ENCODE measurements at regions not wholly inside any gene's neighbourhood (a gene's known extent, or its start where the extent isn't known, plus 50 kb on each side); places are given as distances from the start of the nearest gene placed in this dataset.
"Not testable (repeated sequence)": the region's sequence is repeated elsewhere in the genome, so short reads cannot be mapped to it uniquely, and the experiment has no call there.

DNA sequence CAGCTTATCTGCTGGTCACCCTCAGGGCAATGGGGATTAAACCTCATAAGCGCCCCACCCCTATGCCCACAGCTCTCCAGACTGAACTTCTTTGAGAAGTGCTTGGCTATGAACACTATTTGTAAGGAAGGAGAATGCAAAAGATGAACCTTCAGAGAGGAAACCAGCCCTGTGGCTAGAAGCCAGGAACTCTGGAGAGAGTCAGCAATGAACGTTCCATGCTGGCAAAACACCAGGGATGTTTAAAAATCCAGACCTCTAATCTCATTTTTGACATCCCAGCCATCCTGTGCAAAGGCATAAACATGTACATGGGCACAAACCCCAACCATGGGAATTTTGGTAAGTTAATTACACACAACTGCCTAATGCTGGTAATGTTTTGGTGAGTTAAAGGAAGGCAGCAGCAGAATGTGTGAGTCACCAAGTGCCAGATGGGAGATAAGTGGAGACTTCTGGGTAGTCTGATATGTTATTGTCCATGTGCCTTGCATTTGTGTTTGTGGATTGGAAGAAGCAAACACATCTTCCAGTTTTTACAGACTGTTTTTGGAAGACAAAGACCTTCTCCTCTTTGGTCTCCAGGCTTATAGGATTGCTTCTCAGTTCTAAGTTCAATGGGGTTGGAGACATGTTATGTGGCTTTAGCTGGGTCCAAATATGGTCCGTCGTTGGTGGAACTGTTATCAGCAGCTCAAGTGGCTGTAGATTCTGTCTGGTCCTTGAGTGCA lies 174.1 kb upstream of the ETV3 start:
- H3K9me3 ChIP-seq (ENCODE audit: control insufficient read depth, low read depth, low read length), result no peaks in the 10 kb centered on the region

GRCh38 chr1:157311730-157312081 lies 173.5 kb upstream of the ETV3 start:
- no peaks in the 10 kb centered on the region for H3K36me3 ChIP-seq (ENCODE audit: control insufficient read depth, insufficient read depth, low read length)
- no CpG with 5 or more reads among the region's 5 CpGs for WGBS (ENCODE audit: insufficient coverage, low lambda C conversion rate)
- H3K4me3 ChIP-seq (ENCODE audit: low read length), result no peak overlapping the region
- no peak for DNase-seq
- H3K4me1 ChIP-seq (ENCODE audit: control insufficient read depth, insufficient read depth, low read length), result peaks cover 4% of the 10 kb centered on the region
- H3K27me3 ChIP-seq (ENCODE audit: control insufficient read depth, insufficient read depth, low read length), result no peaks in the 10 kb centered on the region
- H3K9me3 ChIP-seq (ENCODE audit: control insufficient read depth, low read depth, low read length), result no peaks in the 10 kb centered on the region
- no peak overlapping the region for H3K27ac ChIP-seq (ENCODE audit: low read length)

More for the DNA sequence above, 174.1 kb upstream of the ETV3 start:
- H3K36me3 ChIP-seq (ENCODE audit: control insufficient read depth, insufficient read depth, low read length), result no peaks in the 10 kb centered on the region
- WGBS (ENCODE audit: insufficient coverage, low lambda C conversion rate), result 80% methylated on average over 1 of the region's 4 CpGs
- no peaks in the 10 kb centered on the region for H3K27me3 ChIP-seq (ENCODE audit: control insufficient read depth, insufficient read depth, low read length)
- no peak for DNase-seq
- H3K4me1 ChIP-seq (ENCODE audit: control insufficient read depth, insufficient read depth, low read length), result peaks cover 4% of the 10 kb centered on the region
- H3K4me3 ChIP-seq (ENCODE audit: low read length), result no peak overlapping the region
- no peak overlapping the region for H3K27ac ChIP-seq (ENCODE audit: low read length)

- WGBS (ENCODE audit: insufficient coverage, low lambda C conversion rate), result no CpG with 5 or more reads among the region's 6 CpGs
- DNase-seq, result peak; percentile 43 to 54
- H3K27ac ChIP-seq (ENCODE audit: low read length); H3K27me3 ChIP-seq (ENCODE audit: control insufficient read depth, insufficient read depth, low read length); H3K36me3 ChIP-seq (ENCODE audit: control insufficient read depth, insufficient read depth, low read length); H3K4me3 ChIP-seq (ENCODE audit: low read length); H3K9me3 ChIP-seq (ENCODE audit: control insufficient read depth, low read depth, low read length); H3K4me1 ChIP-seq (ENCODE audit: control insufficient read depth, insufficient read depth, low read length): not testable (repeated sequence)
Measured at GRCh38 chr1:157310805-157311729, 172.9 kb upstream of the ETV3 start.

GRCh38 chr1:157310401-157310800 lies 172.2 kb upstream of the ETV3 start:
- DNase-seq, result no peak
- Histone ChIP-seq H3K4me1 (ENCODE audit: control insufficient read depth, insufficient read depth, low read length) (peaks cover 4% of the 10 kb centered on the region), H3K4me3 (ENCODE audit: low read length) (no peak overlapping the region), H3K36me3 (ENCODE audit: control insufficient read depth, insufficient read depth, low read length) (no peaks in the 10 kb centered on the region), H3K27ac (ENCODE audit: low read length) (no peak overlapping the region), H3K27me3 (ENCODE audit: control insufficient read depth, insufficient read depth, low read length) (no peaks in the 10 kb centered on the region), H3K9me3 (ENCODE audit: control insufficient read depth, low read depth, low read length) (no peaks in the 10 kb centered on the region)
- WGBS (ENCODE audit: insufficient coverage, low lambda C conversion rate), result no CpG with 5 or more reads among the region's 5 CpGs

DNA sequence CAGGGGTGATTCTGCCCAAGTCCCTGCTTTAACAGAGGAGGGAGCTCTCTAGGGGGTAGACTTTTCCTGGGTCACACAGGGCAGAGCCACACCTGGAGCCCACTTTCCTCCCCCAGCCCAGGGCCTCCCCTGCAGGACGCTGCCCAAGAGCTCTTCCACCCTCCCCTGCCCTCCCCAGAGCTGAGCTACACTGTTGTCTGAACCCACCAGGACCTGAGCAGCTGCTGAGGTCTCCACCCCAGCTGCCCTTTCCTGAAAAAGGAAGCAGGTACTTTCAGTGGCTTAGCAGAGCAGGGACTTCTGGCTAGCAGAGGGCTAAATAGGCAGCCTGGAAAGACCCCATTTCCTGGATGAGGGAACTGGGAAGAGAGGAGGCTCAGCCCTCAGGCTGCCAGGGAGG lies 169.3 kb upstream of the ETV3 start:
- Histone ChIP-seq H3K4me1 (ENCODE audit: control insufficient read depth, insufficient read depth, low read length) (peaks cover 4% of the 10 kb centered on the region), H3K4me3 (ENCODE audit: low read length) (no peak overlapping the region), H3K27ac (ENCODE audit: low read length) (no peak overlapping the region), H3K36me3 (ENCODE audit: control insufficient read depth, insufficient read depth, low read length) (no peaks in the 10 kb centered on the region), H3K9me3 (ENCODE audit: control insufficient read depth, low read depth, low read length) (no peaks in the 10 kb centered on the region), H3K27me3 (ENCODE audit: control insufficient read depth, insufficient read depth, low read length) (no peaks in the 10 kb centered on the region)
- DNase-seq, result no peak
- WGBS (ENCODE audit: insufficient coverage, low lambda C conversion rate), result no CpG with 5 or more reads among the region's 1 CpG

- H3K27ac ChIP-seq (ENCODE audit: low read length), result no peak overlapping the region
- H3K4me1 ChIP-seq (ENCODE audit: control insufficient read depth, insufficient read depth, low read length), result peaks cover 4% of the 10 kb centered on the region
- DNase-seq, result no peak
- no CpG with 5 or more reads among the region's 3 CpGs for WGBS (ENCODE audit: insufficient coverage, low lambda C conversion rate)
- no peak overlapping the region for H3K4me3 ChIP-seq (ENCODE audit: low read length)
- no peaks in the 10 kb centered on the region for H3K9me3 ChIP-seq (ENCODE audit: control insufficient read depth, low read depth, low read length)
- no peaks in the 10 kb centered on the region for H3K36me3 ChIP-seq (ENCODE audit: control insufficient read depth, insufficient read depth, low read length)
- H3K27me3 ChIP-seq (ENCODE audit: control insufficient read depth, insufficient read depth, low read length), result no peaks in the 10 kb centered on the region
Measured at GRCh38 chr1:157306896-157307295, 168.7 kb upstream of the ETV3 start.

DNA sequence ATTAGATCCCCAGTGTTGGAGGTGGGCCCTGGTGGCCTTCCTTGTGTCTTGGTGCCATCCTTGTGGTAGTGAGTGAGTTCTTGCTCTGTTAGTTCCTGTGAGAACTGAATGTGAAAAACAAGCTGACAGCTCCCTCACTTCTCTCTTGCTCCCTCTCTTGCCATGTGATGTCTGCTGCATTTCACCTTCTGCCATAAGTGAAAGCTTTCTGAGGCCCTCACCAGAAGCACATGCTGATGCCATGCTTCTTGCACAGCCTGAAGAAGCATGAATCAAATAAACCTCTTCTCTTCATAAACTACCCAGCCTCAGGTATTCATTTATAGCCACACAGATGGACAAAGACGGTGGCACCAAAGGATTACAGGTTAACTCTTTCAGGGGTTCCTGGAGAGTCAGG lies 166.1 kb upstream of the ETV3 start:
- H3K4me1 ChIP-seq (ENCODE audit: control insufficient read depth, insufficient read depth, low read length), result no peaks in the 10 kb centered on the region
- H3K9me3 ChIP-seq (ENCODE audit: control insufficient read depth, low read depth, low read length), result no peaks in the 10 kb centered on the region
- no peak overlapping the region for H3K4me3 ChIP-seq (ENCODE audit: low read length)
- no peak overlapping the region for H3K27ac ChIP-seq (ENCODE audit: low read length)
- no peaks in the 10 kb centered on the region for H3K27me3 ChIP-seq (ENCODE audit: control insufficient read depth, insufficient read depth, low read length)
- H3K36me3 ChIP-seq (ENCODE audit: control insufficient read depth, insufficient read depth, low read length), result no peaks in the 10 kb centered on the region
- DNase-seq, result no peak
- no CpG with 5 or more reads among the region's 1 CpG for WGBS (ENCODE audit: insufficient coverage, low lambda C conversion rate)

DNA sequence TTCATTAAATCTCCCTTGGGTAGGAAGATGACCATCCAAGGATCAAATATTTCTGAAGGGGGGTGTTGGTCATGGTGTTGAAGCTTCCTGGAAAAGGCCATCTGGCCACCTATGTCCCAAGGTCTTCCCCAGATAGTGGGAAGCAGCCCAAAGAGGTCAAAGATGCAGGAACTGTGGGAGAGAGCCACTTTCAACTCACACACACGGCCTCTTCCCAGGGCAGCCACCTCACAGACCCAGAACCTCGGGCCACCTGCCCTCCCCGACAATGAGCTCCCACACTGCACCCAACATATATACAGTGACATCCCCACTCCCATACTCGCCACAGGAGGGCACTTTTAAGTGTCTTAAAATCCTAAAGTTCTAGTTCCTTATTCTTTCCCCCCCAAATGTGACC lies 164.5 kb upstream of the ETV3 start:
- DNase-seq, result no peak
- Histone ChIP-seq H3K36me3 (ENCODE audit: control insufficient read depth, insufficient read depth, low read length) (no peaks in the 10 kb centered on the region), H3K27ac (ENCODE audit: low read length) (no peak overlapping the region), H3K4me1 (ENCODE audit: control insufficient read depth, insufficient read depth, low read length) (no peaks in the 10 kb centered on the region), H3K4me3 (ENCODE audit: low read length) (no peak overlapping the region), H3K27me3 (ENCODE audit: control insufficient read depth, insufficient read depth, low read length) (no peaks in the 10 kb centered on the region), H3K9me3 (ENCODE audit: control insufficient read depth, low read depth, low read length) (no peaks in the 10 kb centered on the region)
- WGBS (ENCODE audit: insufficient coverage, low lambda C conversion rate), result 100% methylated on average over 1 of the region's 4 CpGs

DNA sequence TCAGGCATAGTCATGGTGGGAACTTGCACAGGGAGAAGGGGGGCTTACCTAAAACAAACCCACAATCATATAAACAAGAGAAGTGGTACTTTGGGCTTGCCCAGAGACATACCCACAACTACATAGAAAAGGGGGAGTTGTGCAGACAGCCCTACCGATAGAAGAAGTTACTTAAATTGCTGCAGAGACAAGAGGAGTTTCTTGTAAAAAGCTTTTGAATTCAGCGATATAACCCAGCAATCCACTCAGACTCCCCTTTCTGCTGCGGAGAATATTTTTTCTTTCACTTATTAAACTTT lies 164.0 kb upstream of the ETV3 start:
- Histone ChIP-seq H3K9me3 (ENCODE audit: control insufficient read depth, low read depth, low read length) (no peaks in the 10 kb centered on the region), H3K36me3 (ENCODE audit: control insufficient read depth, insufficient read depth, low read length) (no peaks in the 10 kb centered on the region), H3K27me3 (ENCODE audit: control insufficient read depth, insufficient read depth, low read length) (no peaks in the 10 kb centered on the region), H3K4me1 (ENCODE audit: control insufficient read depth, insufficient read depth, low read length) (no peaks in the 10 kb centered on the region), H3K4me3 (ENCODE audit: low read length) (no peak overlapping the region), H3K27ac (ENCODE audit: low read length) (no peak overlapping the region)
- no peak for DNase-seq
- 100% methylated on average over 2 of the region's 3 CpGs for WGBS (ENCODE audit: insufficient coverage, low lambda C conversion rate)

GRCh38 chr1:157301477-157302198 lies 163.4 kb upstream of the ETV3 start:
- no peaks in the 10 kb centered on the region for H3K27me3 ChIP-seq (ENCODE audit: control insufficient read depth, insufficient read depth, low read length)
- H3K36me3 ChIP-seq (ENCODE audit: control insufficient read depth, insufficient read depth, low read length), result no peaks in the 10 kb centered on the region
- WGBS (ENCODE audit: insufficient coverage, low lambda C conversion rate), result no CpG with 5 or more reads among the region's 2 CpGs
- no peaks in the 10 kb centered on the region for H3K4me1 ChIP-seq (ENCODE audit: control insufficient read depth, insufficient read depth, low read length)
- H3K4me3 ChIP-seq (ENCODE audit: low read length), result no peak overlapping the region
- H3K27ac ChIP-seq (ENCODE audit: low read length), result no peak overlapping the region
- H3K9me3 ChIP-seq (ENCODE audit: control insufficient read depth, low read depth, low read length), result no peaks in the 10 kb centered on the region
- DNase-seq, result no peak
